Activated CD8-positive, alpha-beta T cell treated with anti-CD3 and anti-CD28 coated beads for 36 hours (primary cell): ENCODE measurements at regions not wholly inside any gene's neighbourhood (a gene's known extent, or its start where the extent isn't known, plus 50 kb on each side); places are given as distances from the start of the nearest gene placed in this dataset.
"Not testable (repeated sequence)": the region's sequence is repeated elsewhere in the genome, so short reads cannot be mapped to it uniquely, and the experiment has no call there.

ENCODE experiments used
- ATAC-seq: fragments of 200-7000 bp; cut with Tn5 transposase; one replicate; pipeline ENCODE4 v1.10.0; 2021; ENCODE audit warnings: mild to moderate bottlenecking, moderate library complexity
- CTCF ChIA-PET: fragments of 350-600 bp; sonication (Branson Sonifier 250); formaldehyde crosslinking; loops from one replicate; lab custom pipeline; 2021; ENCODE audit warnings: antibody characterized with exemption; lab: Charles Lee
- POLR2A ChIA-PET: fragments of 350-600 bp; sonication (Branson Sonifier 250); formaldehyde crosslinking; loops from one replicate; lab custom pipeline; 2021; ENCODE audit warnings: antibody characterized with exemption; lab: Charles Lee
- DNase-seq: peaks from one replicate; pipeline ENCODE4 v3.0.0-alpha.2; 2020
- H3K27ac Mint-ChIP-seq: one replicate; pipeline ENCODE4 v1.8.0; 2021; ENCODE audit warnings: mild to moderate bottlenecking, mixed read lengths
- H3K27me3 Mint-ChIP-seq: one replicate; pipeline ENCODE4 v1.8.0; 2021; ENCODE audit warnings: mixed read lengths
- H3K36me3 Mint-ChIP-seq: one replicate; pipeline ENCODE4 v1.8.0; 2021; ENCODE audit warnings: low read depth, mixed read lengths
- H3K4me1 Mint-ChIP-seq: one replicate; pipeline ENCODE4 v1.8.0; 2021; ENCODE audit warnings: low read depth, mixed read lengths
- H3K4me3 Mint-ChIP-seq: one replicate; pipeline ENCODE4 v1.8.0; 2021; ENCODE audit warnings: mild to moderate bottlenecking, moderate library complexity, mixed read lengths
- H3K9me3 Mint-ChIP-seq: one replicate; pipeline ENCODE4 v1.8.0; 2021; ENCODE audit warnings: mixed read lengths
- CTCF ChIP-seq: fragments of 200-600 bp; IDR thresholded peaks from one replicate; pipeline ENCODE4 v1.8.0; 2022; ENCODE audit warnings: antibody characterized with exemption, mild to moderate bottlenecking
- intact Hi-C: fragments of 100-400 bp; cut with micrococcal nuclease; formaldehyde crosslinking; loops from one replicate; pipeline ENCODE4 v1.10.0; 2022

- Mint-ChIP-seq H3K4me1 (no peaks in the 10 kb centered on the region), H3K27ac (no peak overlapping the region), H3K27me3 (peaks cover 10% of the 10 kb centered on the region), H3K9me3 (no peaks in the 10 kb centered on the region), H3K4me3 (no peak overlapping the region), H3K36me3 (no peaks in the 10 kb centered on the region)
- TF ChIP-seq CTCF: no peak
- POLR2A ChIA-PET: no interaction called here
- no peak for DNase-seq
- no peak for ATAC-seq
- CTCF ChIA-PET: no interaction called here
- intact Hi-C loops: no loop called here
Measured at GRCh38 chr12:131647667-131648066, 63.2 kb upstream of the SFSWAP start.

GRCh38 chr12:131655469-131656174 lies 55.3 kb upstream of the SFSWAP start:
- H3K4me3 Mint-ChIP-seq, H3K27me3 Mint-ChIP-seq, DNase-seq, H3K9me3 Mint-ChIP-seq, POLR2A ChIA-PET, H3K36me3 Mint-ChIP-seq, CTCF ChIA-PET, ATAC-seq, H3K4me1 Mint-ChIP-seq, H3K27ac Mint-ChIP-seq, intact Hi-C loops: not testable (repeated sequence)

- H3K4me3 Mint-ChIP-seq, H3K9me3 Mint-ChIP-seq, H3K4me1 Mint-ChIP-seq, POLR2A ChIA-PET, H3K36me3 Mint-ChIP-seq, DNase-seq, intact Hi-C loops, CTCF ChIA-PET, ATAC-seq, H3K27ac Mint-ChIP-seq, H3K27me3 Mint-ChIP-seq: not testable (repeated sequence)
Measured at GRCh38 chr12:131656796-131657195, 54.1 kb upstream of the SFSWAP start.

- DNase-seq, H3K36me3 Mint-ChIP-seq, H3K27ac Mint-ChIP-seq, CTCF ChIA-PET, H3K9me3 Mint-ChIP-seq, H3K27me3 Mint-ChIP-seq, POLR2A ChIA-PET, intact Hi-C loops, ATAC-seq, H3K4me3 Mint-ChIP-seq, H3K4me1 Mint-ChIP-seq: not testable (repeated sequence)
Measured at GRCh38 chr12:131658605-131659004, 52.3 kb upstream of the SFSWAP start.

GRCh38 chr12:131659484-131659883 lies 51.4 kb upstream of the SFSWAP start:
- intact Hi-C loops, H3K9me3 Mint-ChIP-seq, H3K27ac Mint-ChIP-seq, H3K27me3 Mint-ChIP-seq, POLR2A ChIA-PET, H3K36me3 Mint-ChIP-seq, ATAC-seq, H3K4me3 Mint-ChIP-seq, DNase-seq, H3K4me1 Mint-ChIP-seq, CTCF ChIA-PET: not testable (repeated sequence)

GRCh38 chr12:131659976-131660375 lies 50.9 kb upstream of the SFSWAP start:
- intact Hi-C loops, H3K4me3 Mint-ChIP-seq, CTCF ChIA-PET, H3K4me1 Mint-ChIP-seq, ATAC-seq, H3K27me3 Mint-ChIP-seq, H3K36me3 Mint-ChIP-seq, POLR2A ChIA-PET, H3K9me3 Mint-ChIP-seq, H3K27ac Mint-ChIP-seq, DNase-seq: not testable (repeated sequence)

- POLR2A ChIA-PET, CTCF ChIA-PET, intact Hi-C loops, H3K4me1 Mint-ChIP-seq, H3K9me3 Mint-ChIP-seq, DNase-seq, ATAC-seq, H3K4me3 Mint-ChIP-seq, H3K36me3 Mint-ChIP-seq, H3K27me3 Mint-ChIP-seq, H3K27ac Mint-ChIP-seq: not testable (repeated sequence)
Measured at GRCh38 chr12:131660401-131660800, 50.5 kb upstream of the SFSWAP start.
